ENCODE measurements at regions not wholly inside any gene's neighbourhood (a gene's known extent, or its start where the extent isn't known, plus 50 kb on each side); places are given as distances from the start of the nearest gene placed in this dataset.

DNA sequence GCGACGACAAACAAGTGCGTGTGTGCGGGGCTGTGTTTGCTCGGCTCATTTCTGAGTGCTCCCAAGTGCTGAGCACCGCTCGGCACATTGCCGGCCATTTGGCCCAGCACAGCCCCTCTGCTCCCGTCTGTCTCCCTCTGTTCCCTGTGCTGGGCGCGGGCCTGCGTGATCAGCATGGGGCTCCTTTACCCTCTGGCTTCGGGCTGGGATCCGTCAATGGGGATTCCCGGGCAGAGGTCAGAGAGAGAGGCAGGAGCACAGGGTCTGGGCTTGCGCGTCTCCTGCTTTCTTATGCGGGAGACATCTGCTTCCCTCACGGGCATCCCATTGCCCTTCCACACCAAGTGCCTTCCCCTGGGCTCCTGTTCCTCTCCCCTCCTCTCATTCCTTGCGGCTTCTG lies 234.0 kb downstream of the ACKR3 start:
- TF ChIP-seq GABPB2 (CRISPR knock-in tag; conservative IDR thresholded peaks at IDR 0.05) (no peak), PRPF4 (IDR thresholded peaks at IDR 0.05; ENCODE audit: insufficient read depth, low read depth, low read length, poor library complexity, severe bottlenecking) (no peak), CTCF (IDR thresholded peaks at IDR 0.05 in 2 of 3, conservative IDR thresholded peaks at IDR 0.05 in 1 of 3; ENCODE audit: insufficient read depth in 2 of 3, low read depth in 1 of 3, low read length in 3 of 3) (no peak), LEF1 (IDR thresholded peaks at IDR 0.05) (no peak), JUND (IDR thresholded peaks at IDR 0.05; ENCODE audit: borderline replicate concordance, low read depth, low read length) (no peak), JUND (tag; IDR thresholded peaks at IDR 0.05; ENCODE audit: borderline replicate concordance, low read depth, low read length) (no peak), FOXJ3 (CRISPR knock-in tag; IDR thresholded peaks at IDR 0.05) (no peak), MAZ (CRISPR knock-in tag; conservative IDR thresholded peaks at IDR 0.05 in 1 of 2, IDR thresholded peaks at IDR 0.05 in 1 of 2) (no peak), CEBPB (tag; IDR thresholded peaks at IDR 0.05) (no peak)

Data from K562 (cell line).